GM12878 (cell line): ENCODE measurements at regions not wholly inside any gene's neighbourhood (a gene's known extent, or its start where the extent isn't known, plus 50 kb on each side); places are given as distances from the start of the nearest gene placed in this dataset.

Source experiments
- ATAC-seq: fragments of 200-7000 bp; cut with Tn5 transposase; 3 replicates; pipeline ENCODE4 v1.9.1; 2020; ENCODE audit warnings: mild to moderate bottlenecking, moderate library complexity
- BruUV-seq: library from RNA; stranded (reverse); fragments of 400-500 nt; replicated peaks from 2 replicates; lab custom pipeline; 2021; lab: Mats Ljungman, UMichigan
- CTCF ChIA-PET: fragments of 300-600 bp; sonication (Branson Sonifier 250); formaldehyde crosslinking; extraction: SDS; loops from one replicate; lab custom pipeline; 2021; ENCODE audit warnings: inconsistent platforms; lab: Yijun Ruan, JAX
- POLR2A ChIA-PET: fragments of 350-600 bp; formaldehyde crosslinking; extraction: SDS; loops from one replicate; lab custom pipeline; 2021; ENCODE audit warnings: inconsistent platforms; lab: Charles Lee
- RAD21 ChIA-PET: fragments of 300-600 bp; sonication (Branson Sonifier 250); formaldehyde crosslinking; loops from one replicate; lab custom pipeline; 2023; ENCODE audit warnings: antibody characterized with exemption; ENCODE audit not compliant: unreplicated experiment; lab: Charles Lee
- SMC1A ChIA-PET: fragments of 300-600 bp; sonication (Branson Sonifier 250); formaldehyde crosslinking; loops from one replicate; lab custom pipeline; 2023; ENCODE audit not compliant: unreplicated experiment, uncharacterized antibody; lab: Charles Lee
- DNase-seq: peaks from one replicate; pipeline ENCODE4 v3.0.0-alpha.2; 2011; ENCODE audit warnings: low read depth, low spot score
- FAIRE-seq: peaks from 3 replicates; lab custom pipeline; 2011; peaks lifted over from hg19 to GRCh38; lab: Jason Lieb, UNC
- H2AFZ ChIP-seq: 2 replicates; pipeline ENCODE4 v1.6.0; 2011; ENCODE audit warnings: low read depth, low read length, control low read depth; ENCODE audit not compliant: control insufficient read depth
- H3K27ac ChIP-seq: 2 replicates; pipeline ENCODE4 v1.5.1; 2011; ENCODE audit warnings: control low read depth; ENCODE audit not compliant: control insufficient read depth, insufficient read depth
- H3K27me3 ChIP-seq, 2 experiments: replicated peaks in 1 of 2; 2 replicates each; pipeline versions ENCODE4 v1.6.0 to v1.6.1; 2011; ENCODE audit warnings: low read length in 1 of 2; ENCODE audit not compliant: control insufficient read depth in 2 of 2, insufficient read depth in 2 of 2
- H3K36me3 ChIP-seq, 2 experiments: 2 replicates each; pipeline ENCODE4 v1.5.1; 2011; ENCODE audit warnings: low read length in 1 of 2; ENCODE audit not compliant: control insufficient read depth in 2 of 2, insufficient read depth in 2 of 2
- H3K4me1 ChIP-seq: 2 replicates; pipeline ENCODE4 v1.6.1; 2011; ENCODE audit warnings: mild to moderate bottlenecking, low read length, moderate library complexity, mixed read lengths; ENCODE audit not compliant: control insufficient read depth, insufficient read depth
- H3K4me2 ChIP-seq: 2 replicates; pipeline ENCODE4 v1.6.0; 2011; ENCODE audit warnings: control low read depth; ENCODE audit not compliant: control insufficient read depth, insufficient read depth
- H3K4me3 ChIP-seq: fragments of 200-600 bp; sonication (generic); 2 replicates; pipeline ENCODE4 v1.5.1; 2016
- H3K79me2 ChIP-seq: 2 replicates; pipeline ENCODE4 v1.6.0; 2011; ENCODE audit warnings: low read length; ENCODE audit not compliant: control insufficient read depth, insufficient read depth
- H3K9ac ChIP-seq: 2 replicates; pipeline ENCODE4 v1.8.0; 2011; ENCODE audit warnings: low read length, control low read depth, mixed read lengths; ENCODE audit not compliant: control insufficient read depth, insufficient read depth
- H3K9me3 ChIP-seq: replicated peaks from 3 replicates; pipeline ENCODE4 v1.5.1; 2011; ENCODE audit warnings: mild to moderate bottlenecking, low read length; ENCODE audit not compliant: control insufficient read depth, insufficient read depth
- H4K20me1 ChIP-seq: 2 replicates; pipeline ENCODE4 v1.6.0; 2011; ENCODE audit not compliant: control insufficient read depth, insufficient read depth
- BRCA1 ChIP-seq: IDR thresholded peaks from 2 replicates; pipeline ENCODE4 v1.6.1; 2011; ENCODE audit warnings: low read depth, low read length, improper control_type of control experiment
- CBFB ChIP-seq: IDR thresholded peaks from 2 replicates; pipeline ENCODE4 v1.6.1; 2016; ENCODE audit warnings: antibody characterized with exemption, low read depth
- RFX5 ChIP-seq: IDR thresholded peaks from 2 replicates; pipeline ENCODE4 v1.6.1; 2011; ENCODE audit warnings: low read depth, low read length, improper control_type of control experiment
- SMAD1 ChIP-seq: fragments of 450-650 bp; IDR thresholded peaks from 2 replicates; pipeline ENCODE4 v1.6.1; 2018; ENCODE audit warnings: mild to moderate bottlenecking, low read depth; ENCODE audit not compliant: partially characterized antibody
- WGBS: methylation state at CpG from one replicate; pipeline ENCODE4 v1.1.6; 2016; ENCODE audit warnings: low lambda C conversion rate; ENCODE audit not compliant: insufficient replicate concordance, insufficient coverage; ENCODE audit errors: missing lambda C conversion rate; 5-methylcytosine and 5-hydroxymethylcytosine counted together
- in situ Hi-C: fragments of 300-500 bp; cut with MboI; formaldehyde crosslinking; loops from 9 replicates; pipeline ENCODE4 v1.14.3; 2018; ENCODE audit warnings: mixed read lengths
- intact Hi-C: fragments of 100-400 bp; cut with micrococcal nuclease; formaldehyde crosslinking; loops from one replicate; pipeline ENCODE4 v1.14.2; 2022; ENCODE audit not compliant: unreplicated experiment

DNA sequence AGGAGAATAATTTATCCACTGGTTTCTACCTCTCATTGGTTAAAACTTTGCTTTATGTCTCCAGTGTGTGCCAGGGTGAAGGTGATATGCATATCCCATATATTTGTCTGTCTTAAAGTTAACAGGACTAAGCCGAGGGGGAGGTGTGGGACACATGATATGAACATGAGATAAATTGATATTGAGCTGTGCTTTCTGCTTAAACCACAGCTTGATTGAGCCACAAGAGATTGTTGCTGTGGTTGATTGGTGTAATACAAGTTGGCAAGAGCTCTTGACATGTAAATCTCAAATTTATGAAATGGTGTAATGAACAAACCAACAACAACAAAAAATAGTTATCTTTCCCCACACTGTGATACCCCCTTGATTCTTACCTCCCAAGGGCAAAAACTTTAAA is 1295.5 kb upstream of the NCAM2 start:
- Histone ChIP-seq H4K20me1 (no peaks in the 10 kb centered on the region), H3K4me3 (no peak overlapping the region), H3K4me1 (no peaks in the 10 kb centered on the region), H3K36me3 (no peaks in the 10 kb centered on the region), H3K27me3 (no peaks in the 10 kb centered on the region), H3K4me2 (no peak overlapping the region), H2AFZ (no peak overlapping the region), H3K9me3 (no peaks in the 10 kb centered on the region), H3K79me2 (no peaks in the 10 kb centered on the region), H3K9ac (no peak overlapping the region), H3K27ac (no peak overlapping the region)
- intact Hi-C loops = no loop called here
- no peak for ATAC-seq
- no TSS peak for BruUV-seq
- ChIA-PET SMC1A (no interaction called here), CTCF (no interaction called here)
- FAIRE-seq = no peak
- no peak for DNase-seq
- TF ChIP-seq SMAD1 = no peak
- no peak for TF ChIP-seq CBFB
- TF ChIP-seq RFX5 = no peak
- TF ChIP-seq, all 136 proteins: peak for 0
- ChIA-PET POLR2A (no interaction called here), RAD21 (no interaction called here)
- WGBS = 0% methylated on average over 1 of the region's 1 CpG
- in situ Hi-C loops = no loop called here

DNA sequence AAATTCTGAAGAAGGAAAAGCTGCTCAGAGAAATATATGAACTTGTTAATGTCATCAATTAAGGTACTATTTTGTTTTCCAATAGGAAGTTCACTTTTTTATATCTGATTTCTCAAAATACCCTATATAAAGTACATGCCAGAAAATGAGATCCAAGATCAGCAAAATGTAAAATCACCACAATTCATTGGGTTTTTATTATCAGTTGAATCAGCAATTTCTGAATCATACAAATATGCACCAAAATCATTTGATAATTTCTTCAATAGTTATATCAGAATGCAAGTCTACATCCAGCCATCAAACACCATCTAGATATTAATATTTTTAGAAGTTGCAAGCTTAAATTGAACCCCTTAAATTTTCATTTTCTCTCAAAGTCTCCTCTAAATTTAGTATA is 1293.4 kb upstream of the NCAM2 start:
- in situ Hi-C loops (no loop called here), intact Hi-C loops (no loop called here)
- Histone ChIP-seq H4K20me1 (no peaks in the 10 kb centered on the region), H3K4me3 (no peak overlapping the region), H3K27me3 (no peaks in the 10 kb centered on the region), H3K27ac (no peak overlapping the region), H3K4me2 (no peak overlapping the region), H3K79me2 (no peaks in the 10 kb centered on the region), H3K36me3 (no peaks in the 10 kb centered on the region), H3K4me1 (no peaks in the 10 kb centered on the region), H3K9me3 (no peaks in the 10 kb centered on the region; the same call in 2 of the 3 replicates), H3K9ac (no peak overlapping the region), H2AFZ (no peak overlapping the region)
- POLR2A ChIA-PET = no interaction called here
- no peak for TF ChIP-seq BRCA1
- SMC1A ChIA-PET = no interaction called here
- ATAC-seq = no peak
- RAD21 ChIA-PET = no interaction called here
- DNase-seq = no peak
- BruUV-seq = no TSS peak
- CTCF ChIA-PET = interaction anchor here (0.6 kb wide), 1 partner anchor 1257 kb away, joined by 3 read pairs; no protein-coding TSS in a partner anchor
- no peak for FAIRE-seq
